ENCODE measurements at regions not wholly inside any gene's neighbourhood (a gene's known extent, or its start where the extent isn't known, plus 50 kb on each side); places are given as distances from the start of the nearest gene placed in this dataset.

DNA sequence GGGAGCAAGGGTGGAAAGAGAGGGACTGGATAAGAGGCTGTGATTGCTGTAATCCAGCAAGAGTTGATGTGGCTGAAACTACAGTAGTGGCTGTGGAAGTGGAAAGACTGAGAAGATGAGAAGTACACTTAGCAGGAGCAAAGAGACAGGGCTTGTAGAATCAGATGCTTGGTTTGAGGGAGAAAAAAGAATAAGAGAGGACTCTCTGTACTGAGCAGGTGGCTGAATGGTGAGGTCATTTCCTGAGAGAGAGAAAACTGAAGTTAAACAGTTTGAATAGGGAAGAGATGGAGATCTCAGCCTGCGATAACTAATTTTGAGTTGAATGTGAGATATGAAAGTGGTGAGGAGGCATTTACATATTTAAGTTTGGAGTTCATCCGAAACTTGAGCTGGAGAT lies 95.8 kb upstream of the SLC25A36 start:
- TF ChIP-seq, protein P1, sequence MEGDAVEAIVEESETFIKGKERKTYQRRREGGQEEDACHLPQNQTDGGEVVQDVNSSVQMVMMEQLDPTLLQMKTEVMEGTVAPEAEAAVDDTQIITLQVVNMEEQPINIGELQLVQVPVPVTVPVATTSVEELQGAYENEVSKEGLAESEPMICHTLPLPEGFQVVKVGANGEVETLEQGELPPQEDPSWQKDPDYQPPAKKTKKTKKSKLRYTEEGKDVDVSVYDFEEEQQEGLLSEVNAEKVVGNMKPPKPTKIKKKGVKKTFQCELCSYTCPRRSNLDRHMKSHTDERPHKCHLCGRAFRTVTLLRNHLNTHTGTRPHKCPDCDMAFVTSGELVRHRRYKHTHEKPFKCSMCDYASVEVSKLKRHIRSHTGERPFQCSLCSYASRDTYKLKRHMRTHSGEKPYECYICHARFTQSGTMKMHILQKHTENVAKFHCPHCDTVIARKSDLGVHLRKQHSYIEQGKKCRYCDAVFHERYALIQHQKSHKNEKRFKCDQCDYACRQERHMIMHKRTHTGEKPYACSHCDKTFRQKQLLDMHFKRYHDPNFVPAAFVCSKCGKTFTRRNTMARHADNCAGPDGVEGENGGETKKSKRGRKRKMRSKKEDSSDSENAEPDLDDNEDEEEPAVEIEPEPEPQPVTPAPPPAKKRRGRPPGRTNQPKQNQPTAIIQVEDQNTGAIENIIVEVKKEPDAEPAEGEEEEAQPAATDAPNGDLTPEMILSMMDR (IDR thresholded peaks at IDR 0.05): no peak
- TF ChIP-seq, protein P2, sequence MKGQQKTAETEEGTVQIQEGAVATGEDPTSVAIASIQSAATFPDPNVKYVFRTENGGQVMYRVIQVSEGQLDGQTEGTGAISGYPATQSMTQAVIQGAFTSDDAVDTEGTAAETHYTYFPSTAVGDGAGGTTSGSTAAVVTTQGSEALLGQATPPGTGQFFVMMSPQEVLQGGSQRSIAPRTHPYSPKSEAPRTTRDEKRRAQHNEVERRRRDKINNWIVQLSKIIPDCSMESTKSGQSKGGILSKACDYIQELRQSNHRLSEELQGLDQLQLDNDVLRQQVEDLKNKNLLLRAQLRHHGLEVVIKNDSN (IDR thresholded peaks at IDR 0.05; ENCODE audit: borderline replicate concordance, low read depth): no peak
- TF ChIP-seq, protein P3, sequence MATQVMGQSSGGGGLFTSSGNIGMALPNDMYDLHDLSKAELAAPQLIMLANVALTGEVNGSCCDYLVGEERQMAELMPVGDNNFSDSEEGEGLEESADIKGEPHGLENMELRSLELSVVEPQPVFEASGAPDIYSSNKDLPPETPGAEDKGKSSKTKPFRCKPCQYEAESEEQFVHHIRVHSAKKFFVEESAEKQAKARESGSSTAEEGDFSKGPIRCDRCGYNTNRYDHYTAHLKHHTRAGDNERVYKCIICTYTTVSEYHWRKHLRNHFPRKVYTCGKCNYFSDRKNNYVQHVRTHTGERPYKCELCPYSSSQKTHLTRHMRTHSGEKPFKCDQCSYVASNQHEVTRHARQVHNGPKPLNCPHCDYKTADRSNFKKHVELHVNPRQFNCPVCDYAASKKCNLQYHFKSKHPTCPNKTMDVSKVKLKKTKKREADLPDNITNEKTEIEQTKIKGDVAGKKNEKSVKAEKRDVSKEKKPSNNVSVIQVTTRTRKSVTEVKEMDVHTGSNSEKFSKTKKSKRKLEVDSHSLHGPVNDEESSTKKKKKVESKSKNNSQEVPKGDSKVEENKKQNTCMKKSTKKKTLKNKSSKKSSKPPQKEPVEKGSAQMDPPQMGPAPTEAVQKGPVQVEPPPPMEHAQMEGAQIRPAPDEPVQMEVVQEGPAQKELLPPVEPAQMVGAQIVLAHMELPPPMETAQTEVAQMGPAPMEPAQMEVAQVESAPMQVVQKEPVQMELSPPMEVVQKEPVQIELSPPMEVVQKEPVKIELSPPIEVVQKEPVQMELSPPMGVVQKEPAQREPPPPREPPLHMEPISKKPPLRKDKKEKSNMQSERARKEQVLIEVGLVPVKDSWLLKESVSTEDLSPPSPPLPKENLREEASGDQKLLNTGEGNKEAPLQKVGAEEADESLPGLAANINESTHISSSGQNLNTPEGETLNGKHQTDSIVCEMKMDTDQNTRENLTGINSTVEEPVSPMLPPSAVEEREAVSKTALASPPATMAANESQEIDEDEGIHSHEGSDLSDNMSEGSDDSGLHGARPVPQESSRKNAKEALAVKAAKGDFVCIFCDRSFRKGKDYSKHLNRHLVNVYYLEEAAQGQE (IDR thresholded peaks at IDR 0.05; ENCODE audit: low read depth, low read length): no peak
- no peak for TF ChIP-seq GATA2 (CRISPR knock-in tag; IDR thresholded peaks at IDR 0.05)
- no peak for TF ChIP-seq EP300 (IDR thresholded peaks at IDR 0.05; ENCODE audit: borderline replicate concordance in 1 of 2, low read depth in 1 of 2, low read length in 1 of 2)
- TF ChIP-seq, protein P4, sequence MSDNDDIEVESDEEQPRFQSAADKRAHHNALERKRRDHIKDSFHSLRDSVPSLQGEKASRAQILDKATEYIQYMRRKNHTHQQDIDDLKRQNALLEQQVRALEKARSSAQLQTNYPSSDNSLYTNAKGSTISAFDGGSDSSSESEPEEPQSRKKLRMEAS (IDR thresholded peaks at IDR 0.05; ENCODE audit: low read depth): no peak
- TF ChIP-seq GABPA (IDR thresholded peaks at IDR 0.05; ENCODE audit: low read depth): no peak
- TF ChIP-seq NRF1 (IDR thresholded peaks at IDR 0.05; ENCODE audit: low read depth, low read length): no peak
- no peak for TF ChIP-seq POLR2AphosphoS5 (IDR thresholded peaks at IDR 0.05; ENCODE audit: low read depth, low read length)
- TF ChIP-seq FOXJ3 (CRISPR knock-in tag; IDR thresholded peaks at IDR 0.05): no peak
